ENCODE measurements at regions not wholly inside any gene's neighbourhood (a gene's known extent, or its start where the extent isn't known, plus 50 kb on each side); places are given as distances from the start of the nearest gene placed in this dataset.

DNA sequence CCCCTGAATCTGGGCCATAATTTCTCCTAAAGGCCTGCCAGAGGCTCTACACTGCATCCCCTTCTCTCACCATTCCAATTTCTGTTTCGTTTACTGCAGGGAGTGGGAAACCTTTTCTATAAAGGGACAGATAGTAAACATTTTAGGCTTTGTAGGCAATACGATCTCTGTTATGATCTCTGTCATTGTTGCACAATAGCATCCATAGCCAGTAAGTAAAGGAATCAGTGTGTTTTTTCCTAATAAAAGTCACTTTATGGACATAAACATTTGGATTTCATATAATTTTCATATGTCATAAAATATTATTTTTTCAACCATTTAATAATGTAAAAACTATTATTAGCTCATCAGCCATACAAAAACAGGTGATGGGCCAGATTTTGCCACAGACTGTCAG lies 531.7 kb downstream of the DSC3 start:
- Histone ChIP-seq H3K27ac (no peak overlapping the region), H3K27me3 (no peaks in the 10 kb centered on the region), H3K36me3 (no peaks in the 10 kb centered on the region), H3K9me3 (no peaks in the 10 kb centered on the region), H3K4me1 (no peaks in the 10 kb centered on the region), H3K4me3 (no peak overlapping the region)
- DNase-seq = no peak
- intact Hi-C loops (cut with DNase I; ENCODE audit: low total_unique reads) = no loop called here
- TF ChIP-seq, protein P1, sequence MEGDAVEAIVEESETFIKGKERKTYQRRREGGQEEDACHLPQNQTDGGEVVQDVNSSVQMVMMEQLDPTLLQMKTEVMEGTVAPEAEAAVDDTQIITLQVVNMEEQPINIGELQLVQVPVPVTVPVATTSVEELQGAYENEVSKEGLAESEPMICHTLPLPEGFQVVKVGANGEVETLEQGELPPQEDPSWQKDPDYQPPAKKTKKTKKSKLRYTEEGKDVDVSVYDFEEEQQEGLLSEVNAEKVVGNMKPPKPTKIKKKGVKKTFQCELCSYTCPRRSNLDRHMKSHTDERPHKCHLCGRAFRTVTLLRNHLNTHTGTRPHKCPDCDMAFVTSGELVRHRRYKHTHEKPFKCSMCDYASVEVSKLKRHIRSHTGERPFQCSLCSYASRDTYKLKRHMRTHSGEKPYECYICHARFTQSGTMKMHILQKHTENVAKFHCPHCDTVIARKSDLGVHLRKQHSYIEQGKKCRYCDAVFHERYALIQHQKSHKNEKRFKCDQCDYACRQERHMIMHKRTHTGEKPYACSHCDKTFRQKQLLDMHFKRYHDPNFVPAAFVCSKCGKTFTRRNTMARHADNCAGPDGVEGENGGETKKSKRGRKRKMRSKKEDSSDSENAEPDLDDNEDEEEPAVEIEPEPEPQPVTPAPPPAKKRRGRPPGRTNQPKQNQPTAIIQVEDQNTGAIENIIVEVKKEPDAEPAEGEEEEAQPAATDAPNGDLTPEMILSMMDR (IDR thresholded peaks at IDR 0.05) = no peak

DNA sequence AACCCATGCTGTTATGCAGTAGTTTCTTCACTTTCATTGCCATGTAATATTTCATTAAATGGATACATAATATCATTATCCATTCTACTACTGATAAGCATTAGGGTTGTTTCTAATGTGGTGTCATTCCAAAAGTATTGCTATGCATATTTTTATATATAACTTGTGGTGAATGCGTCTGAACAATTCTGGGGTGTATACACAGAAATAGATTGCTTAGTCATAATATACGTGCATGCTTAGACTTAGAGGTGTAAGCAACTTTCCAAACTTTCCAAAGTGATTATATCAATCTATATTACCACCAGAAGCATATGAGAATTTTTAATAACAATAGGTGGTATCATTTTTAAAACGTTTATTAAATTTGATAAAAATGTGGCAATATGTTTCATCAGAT lies 540.9 kb downstream of the DSC3 start:
- no peak for DNase-seq
- H3K27me3 ChIP-seq = no peaks in the 10 kb centered on the region
- TF ChIP-seq, protein P1 (IDR thresholded peaks at IDR 0.05) = no peak
- H3K36me3 ChIP-seq = no peaks in the 10 kb centered on the region
- H3K9me3 ChIP-seq = no peaks in the 10 kb centered on the region
- no peak overlapping the region for H3K4me3 ChIP-seq
- no peaks in the 10 kb centered on the region for H3K4me1 ChIP-seq
- intact Hi-C loops (cut with DNase I; ENCODE audit: low total_unique reads) = no loop called here
- no peak overlapping the region for H3K27ac ChIP-seq

DNA sequence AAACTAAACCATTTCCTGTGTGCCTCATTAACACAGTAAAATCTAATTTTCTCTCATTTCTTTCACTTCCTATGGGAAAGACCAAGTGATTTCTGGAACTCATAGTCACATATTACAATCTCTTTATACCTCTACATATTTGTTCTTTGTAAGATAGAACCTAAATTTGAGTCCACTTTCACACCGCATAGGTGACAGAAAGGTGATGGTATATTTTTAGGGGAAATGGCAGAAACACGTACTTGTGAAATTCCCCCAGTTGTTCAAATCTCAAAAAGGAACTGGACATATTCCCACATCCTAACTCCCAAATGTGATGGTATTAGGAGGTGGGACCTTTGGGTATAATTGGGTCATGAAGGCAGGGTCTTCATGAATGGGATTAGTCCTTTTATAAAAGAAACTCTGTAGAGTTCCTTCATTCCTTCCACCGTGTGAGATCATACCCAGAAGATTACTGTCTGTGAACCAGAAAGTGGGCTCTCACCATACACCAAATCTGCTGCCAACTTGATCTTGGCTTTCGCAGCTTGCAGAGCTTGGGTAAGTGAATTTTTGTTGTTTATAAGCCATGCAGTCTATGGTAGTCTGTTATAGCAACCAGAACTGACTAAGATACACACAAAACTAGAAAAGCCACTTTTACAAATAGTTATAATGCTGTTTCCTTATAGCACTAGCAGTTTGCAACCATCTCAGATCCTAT lies 542.1 kb downstream of the DSC3 start:
- intact Hi-C loops (cut with DNase I; ENCODE audit: low total_unique reads) = no loop called here
- H3K27ac ChIP-seq = no peak overlapping the region
- no peaks in the 10 kb centered on the region for H3K36me3 ChIP-seq
- no peaks in the 10 kb centered on the region for H3K9me3 ChIP-seq
- DNase-seq = no peak
- H3K4me1 ChIP-seq = no peaks in the 10 kb centered on the region
- TF ChIP-seq, protein P1 (IDR thresholded peaks at IDR 0.05) = no peak
- H3K27me3 ChIP-seq = no peaks in the 10 kb centered on the region
- H3K4me3 ChIP-seq = no peak overlapping the region

DNA sequence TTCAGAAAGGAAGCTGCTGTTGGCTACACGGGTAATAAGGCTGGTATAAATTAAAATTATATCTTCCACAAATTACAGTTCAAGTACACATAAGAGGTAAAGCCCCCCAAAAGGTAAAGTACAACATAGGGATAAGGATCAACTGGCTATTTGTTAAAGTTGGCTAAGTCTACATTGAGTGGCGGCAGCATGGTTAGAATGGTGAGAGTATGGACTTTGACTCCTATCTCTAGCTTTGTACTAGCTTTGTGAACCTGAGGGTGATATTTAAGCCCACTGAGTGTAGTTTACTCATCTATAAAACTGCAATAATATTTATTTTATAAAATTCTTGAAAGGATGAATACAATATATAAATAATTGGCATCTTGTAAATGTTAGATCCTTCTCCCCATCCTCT lies 542.8 kb downstream of the DSC3 start:
- Histone ChIP-seq H3K27me3 (no peaks in the 10 kb centered on the region), H3K4me3 (no peak overlapping the region), H3K4me1 (no peaks in the 10 kb centered on the region), H3K9me3 (no peaks in the 10 kb centered on the region), H3K36me3 (no peaks in the 10 kb centered on the region), H3K27ac (no peak overlapping the region)
- DNase-seq = no peak
- TF ChIP-seq, protein P1 (IDR thresholded peaks at IDR 0.05) = no peak
- intact Hi-C loops (cut with DNase I; ENCODE audit: low total_unique reads) = no loop called here

DNA sequence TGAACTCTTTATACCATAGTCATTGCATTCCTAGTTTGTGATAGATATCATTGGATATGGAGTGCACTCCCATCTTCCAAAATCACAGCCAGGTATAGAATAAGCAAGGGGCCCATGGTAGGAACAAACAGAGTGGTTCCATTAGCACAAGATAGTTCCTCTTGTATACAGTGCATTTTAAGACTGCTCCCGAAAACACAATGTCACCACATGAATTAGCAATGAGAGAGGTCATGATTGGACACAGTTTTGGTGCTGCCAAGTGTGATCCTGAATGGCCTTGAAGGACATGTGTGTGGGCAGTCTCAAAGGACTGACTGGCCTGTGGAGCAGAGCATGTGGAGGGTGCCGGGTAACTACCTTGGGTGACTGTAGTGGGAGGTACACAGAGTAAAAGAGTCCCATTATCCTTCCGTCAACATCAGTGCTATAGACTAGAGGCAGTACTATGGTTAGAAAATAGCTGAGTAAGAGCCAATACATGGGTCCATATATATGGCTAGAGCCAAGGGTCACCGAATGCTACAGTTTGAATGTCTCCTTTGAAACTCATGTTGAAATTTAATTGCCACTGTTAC lies 549.9 kb downstream of the DSC3 start:
- TF ChIP-seq, protein P1 (IDR thresholded peaks at IDR 0.05) = no peak
- Histone ChIP-seq H3K4me1 (no peaks in the 10 kb centered on the region), H3K27ac (no peak overlapping the region), H3K4me3 (no peak overlapping the region), H3K9me3 (no peaks in the 10 kb centered on the region), H3K36me3 (no peaks in the 10 kb centered on the region), H3K27me3 (no peaks in the 10 kb centered on the region)
- intact Hi-C loops (cut with DNase I; ENCODE audit: low total_unique reads) = no loop called here
- no peak for DNase-seq

Measured in tibial artery (tissue), 4 donors.